GM12891 (cell line): ENCODE measurements at regions not wholly inside any gene's neighbourhood (a gene's known extent, or its start where the extent isn't known, plus 50 kb on each side); places are given as distances from the start of the nearest gene placed in this dataset.
"Not testable (repeated sequence)": the region's sequence is repeated elsewhere in the genome, so short reads cannot be mapped to it uniquely, and the experiment has no call there.

Experiments
- DNase-seq: peaks from one replicate; pipeline ENCODE4 v3.0.0; 2011; ENCODE audit warnings: low spot score; ENCODE audit not compliant: insufficient read length
- FAIRE-seq: peaks from 2 replicates; lab custom pipeline; 2011; peaks lifted over from hg19 to GRCh38; lab: Jason Lieb, UNC
- PAX5 ChIP-seq: IDR thresholded peaks from 2 replicates; pipeline ENCODE4 v1.6.1; 2011; ENCODE audit warnings: low read length, moderate library complexity, mild to moderate bottlenecking; ENCODE audit not compliant: insufficient read depth, severe bottlenecking
- POLR2A ChIP-seq: IDR thresholded peaks from 2 replicates; pipeline ENCODE4 v1.6.1; 2011; ENCODE audit warnings: low read depth, low read length, control low read depth
- POLR2AphosphoS5 ChIP-seq: IDR thresholded peaks from 2 replicates; pipeline ENCODE4 v1.6.1; 2011; ENCODE audit warnings: low read depth, low read length, control low read depth
- POU2F2 ChIP-seq: IDR thresholded peaks from 2 replicates; pipeline ENCODE4 v1.6.1; 2011; ENCODE audit warnings: low read depth, mild to moderate bottlenecking, control low read depth, low read length, moderate library complexity
- SPI1 ChIP-seq: IDR thresholded peaks from 2 replicates; pipeline ENCODE4 v1.6.1; 2011; ENCODE audit warnings: low read depth, low read length, control low read depth
- TAF1 ChIP-seq: IDR thresholded peaks from 2 replicates; pipeline ENCODE4 v1.6.1; 2011; ENCODE audit warnings: low read depth, low read length, control low read depth

DNA sequence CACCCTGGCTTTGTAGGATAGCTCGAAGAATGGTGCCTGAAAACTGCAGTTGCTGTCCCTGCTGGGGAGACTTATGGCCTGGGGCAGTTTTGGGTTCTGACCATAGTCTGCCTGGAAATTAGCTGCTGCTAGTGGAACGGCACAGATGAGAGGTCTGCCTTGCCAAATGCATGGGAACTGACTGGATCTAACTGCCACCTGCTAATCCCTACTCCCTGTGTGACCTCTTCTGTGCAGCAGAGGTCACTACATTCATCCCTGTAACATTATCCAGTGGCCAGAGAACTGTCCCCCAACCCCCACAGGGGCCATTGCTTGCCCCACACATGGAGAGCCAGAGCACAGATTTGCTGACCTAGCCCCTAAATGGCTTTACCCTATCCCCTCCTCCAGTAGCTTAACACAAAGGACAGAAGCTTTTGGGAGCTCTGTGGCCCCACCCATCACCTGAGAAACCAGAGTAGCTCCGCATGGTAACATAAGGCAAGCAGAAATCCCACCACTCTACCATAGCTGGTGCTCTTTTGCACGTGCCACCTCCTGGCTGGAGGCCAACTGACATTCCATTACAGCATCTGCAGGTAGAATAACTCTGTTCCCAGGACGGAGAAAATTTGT is 840.0 kb downstream of the EPHA3 start:
- FAIRE-seq, result no peak
- TF ChIP-seq SPI1 (no peak), POLR2AphosphoS5 (no peak), POU2F2 (no peak)
- no peak for DNase-seq

DNA sequence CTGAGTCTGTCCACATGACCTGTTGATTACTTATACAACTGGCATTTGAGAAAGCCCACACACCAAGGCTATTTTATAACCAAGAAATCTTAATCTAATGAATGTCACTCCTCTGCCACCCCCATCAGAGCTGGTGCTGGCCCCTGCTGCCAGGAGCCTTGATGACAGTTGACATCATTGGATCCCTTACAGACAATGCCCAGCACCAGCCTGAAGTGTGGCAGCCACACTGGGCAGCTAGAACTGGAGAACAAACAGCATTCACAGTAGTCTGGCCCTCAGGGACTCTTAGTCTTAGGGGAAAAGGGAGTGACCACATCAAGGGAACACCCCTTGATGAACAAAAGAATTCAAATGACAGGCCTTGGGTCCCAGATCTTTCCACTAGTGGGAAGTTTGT is 840.6 kb downstream of the EPHA3 start:
- DNase-seq (no peak), FAIRE-seq (no peak)
- TF ChIP-seq POLR2A (no peak), PAX5 (no peak), POU2F2 (no peak), SPI1 (no peak)

DNA sequence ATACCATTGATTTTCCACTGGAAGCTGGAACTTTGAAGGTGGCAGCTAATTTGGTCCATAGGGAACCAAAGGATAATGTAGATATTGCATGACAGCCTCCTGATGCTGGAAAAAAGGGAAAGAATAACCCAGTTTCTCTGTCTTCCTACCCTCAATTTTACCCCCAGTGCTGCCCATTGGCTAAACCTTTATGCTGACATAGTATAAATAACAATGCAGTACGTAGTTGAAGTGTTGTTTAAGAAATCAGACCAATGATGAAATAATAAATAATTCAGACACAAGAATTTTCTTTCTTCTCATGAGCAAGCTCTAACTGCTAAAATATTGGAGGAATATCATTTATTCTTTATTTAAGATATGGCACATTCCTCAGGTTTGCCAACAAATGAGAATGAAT is 843.4 kb downstream of the EPHA3 start:
- DNase-seq (no peak), FAIRE-seq (no peak)
- TF ChIP-seq SPI1 (no peak), PAX5 (no peak), TAF1 (no peak), POU2F2 (no peak), POLR2AphosphoS5 (no peak), POLR2A (no peak)

DNA sequence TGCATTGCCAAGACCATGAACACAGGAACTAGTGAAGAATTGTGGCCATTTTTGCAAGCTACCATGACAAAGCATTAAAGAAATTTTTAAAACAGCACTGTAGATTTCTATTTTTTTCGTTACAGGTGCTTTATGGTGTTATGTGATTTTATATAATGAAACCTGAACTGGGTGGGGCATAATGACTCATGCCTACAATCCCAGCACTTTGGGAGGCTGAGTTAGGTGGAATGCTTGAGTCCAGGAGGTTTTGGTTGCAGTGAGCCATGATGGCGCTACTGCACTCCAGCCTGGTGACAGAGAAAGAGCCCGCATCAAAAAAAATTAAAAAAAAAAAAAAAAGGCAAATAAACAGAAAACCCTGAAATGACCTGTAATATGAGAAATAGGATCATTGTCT is 846.7 kb downstream of the EPHA3 start:
- DNase-seq (no peak), FAIRE-seq (no peak)
- TF ChIP-seq PAX5, result no peak
- no peak for TF ChIP-seq POU2F2
- no peak for TF ChIP-seq POLR2A
- TF ChIP-seq SPI1, result no peak
- TF ChIP-seq POLR2AphosphoS5, result no peak
- TF ChIP-seq TAF1, result no peak

DNA sequence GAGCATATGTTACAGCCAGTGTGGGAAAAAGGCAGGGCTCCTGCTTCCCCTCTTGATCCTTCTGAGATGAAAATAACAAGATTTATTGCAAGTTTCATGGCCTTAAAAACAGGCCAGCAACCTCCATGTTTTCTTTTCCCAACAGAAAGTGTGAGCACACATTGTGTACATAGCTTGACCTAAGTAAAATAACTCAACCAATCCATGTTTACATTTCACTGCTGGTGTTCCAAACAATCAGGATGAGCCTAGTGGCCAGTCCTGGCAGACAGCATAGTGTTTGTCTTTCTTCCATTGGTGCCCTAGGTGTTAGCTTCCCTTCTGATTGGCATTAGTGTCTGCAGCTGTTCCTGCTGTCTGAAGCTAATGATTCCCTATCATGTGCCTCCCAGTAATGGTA is 847.7 kb downstream of the EPHA3 start:
- TF ChIP-seq POU2F2, result no peak
- TF ChIP-seq SPI1, result no peak
- TF ChIP-seq POLR2A, result no peak
- no peak for TF ChIP-seq TAF1
- TF ChIP-seq PAX5, result no peak
- TF ChIP-seq POLR2AphosphoS5, result no peak
- FAIRE-seq, result no peak
- no peak for DNase-seq

DNA sequence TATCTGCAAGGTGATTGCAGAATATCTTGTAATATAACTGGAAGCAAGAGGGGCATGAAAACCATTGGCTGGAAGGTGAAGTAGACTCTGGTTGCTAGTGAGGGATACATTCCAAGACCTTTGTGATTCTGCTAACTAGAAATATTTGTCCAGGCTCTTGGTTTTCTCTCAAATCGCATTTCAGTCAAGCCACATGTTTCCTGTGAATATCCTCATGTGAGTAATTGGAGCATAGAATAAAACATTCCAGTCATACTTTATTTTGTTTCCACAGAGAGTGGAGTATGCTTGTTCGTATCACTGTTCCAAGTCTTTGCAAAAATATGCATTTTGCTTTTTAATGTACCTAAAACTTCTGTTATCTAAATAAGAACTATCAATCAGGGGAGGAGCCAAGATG is 850.0 kb downstream of the EPHA3 start:
- DNase-seq (no peak), FAIRE-seq (no peak)
- TF ChIP-seq POLR2A (no peak), TAF1 (no peak), POU2F2 (no peak), SPI1 (no peak), PAX5 (no peak), POLR2AphosphoS5 (no peak)

DNA sequence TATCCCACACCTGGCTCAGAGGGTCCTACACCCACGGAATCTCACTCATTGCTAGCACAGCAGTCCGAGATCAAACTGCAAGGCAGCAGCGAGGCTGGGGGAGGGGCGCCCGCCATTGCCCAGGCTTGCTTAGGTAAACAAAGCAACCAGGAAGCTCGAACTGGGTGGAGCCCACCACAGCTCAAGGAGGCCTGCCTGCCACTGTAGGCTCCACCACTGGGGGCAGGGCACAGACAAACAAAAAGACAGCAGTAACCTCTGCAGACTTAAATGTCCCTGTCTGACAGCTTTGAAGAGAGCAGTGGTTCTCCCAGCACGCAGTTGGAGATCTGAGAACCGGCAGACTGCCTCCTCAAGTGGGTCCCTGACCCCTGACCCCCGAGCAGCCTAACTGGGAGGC is 850.7 kb downstream of the EPHA3 start:
- not testable (repeated sequence) for FAIRE-seq, DNase-seq

DNA sequence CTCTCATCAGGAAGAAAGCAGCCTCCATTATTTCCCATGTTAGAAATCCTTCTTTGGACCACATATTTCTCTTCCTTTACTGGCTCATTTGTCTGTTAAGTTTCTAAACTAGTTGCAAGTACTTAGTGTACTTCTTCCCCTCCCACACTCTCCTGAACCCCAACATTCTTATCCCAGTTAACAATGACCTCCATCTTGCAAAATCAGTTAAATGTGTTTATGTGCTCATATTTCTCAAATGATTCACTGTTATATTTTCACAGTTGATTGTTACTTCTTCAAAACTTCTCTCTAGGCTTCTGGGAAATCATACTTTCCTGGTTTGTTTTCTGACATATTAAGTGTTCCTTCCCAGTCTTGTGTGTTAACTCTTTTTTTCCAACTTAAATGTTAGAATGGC is 856.9 kb downstream of the EPHA3 start:
- TF ChIP-seq POLR2A, result no peak
- no peak for TF ChIP-seq TAF1
- no peak for TF ChIP-seq POLR2AphosphoS5
- TF ChIP-seq POU2F2, result no peak
- no peak for TF ChIP-seq PAX5
- no peak for TF ChIP-seq SPI1
- DNase-seq (no peak), FAIRE-seq (no peak)

DNA sequence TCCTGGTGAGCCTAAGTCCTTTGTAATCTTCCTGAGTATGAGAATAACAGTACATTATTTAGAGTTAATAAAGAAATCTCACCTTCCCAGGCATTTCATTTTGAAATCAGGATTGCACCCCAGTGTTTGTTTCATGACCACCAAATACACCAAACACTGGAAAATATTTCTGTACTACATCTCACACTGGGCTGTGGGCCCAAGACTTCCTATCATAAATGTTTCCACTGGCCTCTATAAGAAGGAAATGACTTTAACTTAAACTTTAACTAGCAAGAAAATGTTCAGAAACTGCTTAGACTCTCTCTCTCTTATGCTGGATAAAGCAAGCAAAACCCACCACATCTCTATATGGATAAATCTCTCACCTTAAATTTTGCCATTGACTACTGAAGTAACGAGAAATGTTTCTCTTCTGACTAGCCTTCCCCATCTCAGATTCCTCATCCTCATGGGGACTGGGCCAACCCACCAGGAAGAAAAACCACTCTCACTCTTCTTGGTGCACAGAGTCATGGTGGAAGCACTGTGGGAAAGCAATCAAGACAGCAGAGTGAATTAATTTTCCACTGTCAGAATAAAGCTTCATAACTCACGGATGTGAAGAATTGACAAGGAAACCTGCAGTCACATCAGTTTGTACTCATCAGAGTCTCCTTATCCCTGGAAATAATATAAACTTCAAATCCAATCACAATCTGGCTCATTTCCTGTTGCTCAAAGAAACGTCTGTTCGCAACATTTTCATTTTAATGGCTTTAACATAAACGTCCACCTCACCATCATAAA is 859.6 kb downstream of the EPHA3 start:
- TF ChIP-seq POLR2AphosphoS5 (no peak), POU2F2 (no peak), POLR2A (no peak), SPI1 (no peak), TAF1 (no peak), PAX5 (no peak)
- no peak for FAIRE-seq
- no peak for DNase-seq

DNA sequence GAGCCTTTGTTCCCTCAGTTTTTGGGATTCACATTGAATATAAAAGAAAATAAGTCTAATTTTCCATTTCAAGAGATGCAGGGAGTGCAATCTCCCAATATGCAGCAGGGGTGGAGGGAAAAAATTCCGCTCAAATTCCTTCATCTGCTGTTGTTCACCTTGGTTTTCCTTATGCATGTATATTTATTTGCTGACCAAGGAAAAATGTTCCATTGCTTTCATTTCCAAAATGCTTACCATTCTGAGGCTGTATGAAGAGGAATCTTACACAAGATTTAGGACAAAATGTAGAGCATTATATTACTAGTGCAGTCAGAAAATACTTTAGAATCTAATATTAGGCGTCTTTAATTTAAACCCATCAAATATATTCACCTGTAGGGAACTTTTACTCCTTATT is 863.9 kb downstream of the EPHA3 start:
- no peak for DNase-seq
- TF ChIP-seq POLR2A (no peak), SPI1 (no peak), TAF1 (no peak), POLR2AphosphoS5 (no peak), POU2F2 (no peak), PAX5 (no peak)
- no peak for FAIRE-seq
